CD4-positive, alpha-beta T cell (primary cell): ENCODE measurements at regions not wholly inside any gene's neighbourhood (a gene's known extent, or its start where the extent isn't known, plus 50 kb on each side); places are given as distances from the start of the nearest gene placed in this dataset.
A peak's percentile ranks its signal among the peaks of the same experiment; 100 is the strongest.
"Not testable (repeated sequence)": the region's sequence is repeated elsewhere in the genome, so short reads cannot be mapped to it uniquely, and the experiment has no call there.

Experiments
- ATAC-seq: fragments of 200-7000 bp; cut with Tn5 transposase; one replicate; pipeline ENCODE4 v1.10.0; 2022; ENCODE audit warnings: mild to moderate bottlenecking; ENCODE audit not compliant: poor library complexity
- CTCF ChIA-PET: fragments of 350-600 bp; sonication (Branson Sonifier 250); formaldehyde crosslinking; loops from one replicate; lab custom pipeline; 2021; ENCODE audit warnings: antibody characterized with exemption, inconsistent platforms; lab: Charles Lee
- POLR2A ChIA-PET: fragments of 350-600 bp; sonication (Branson Sonifier 250); formaldehyde crosslinking; loops from one replicate; lab custom pipeline; 2021; ENCODE audit warnings: antibody characterized with exemption, inconsistent platforms; lab: Charles Lee
- DNase-seq, 14 experiments: peaks; one replicate each; pipeline ENCODE4 v3.0.0-alpha.2; 2013 to 2020; ENCODE audit warnings: mixed read lengths in 2 of 14
- H3K27ac ChIP-seq, 2 donors: one replicate each; pipeline versions ENCODE4 v1.5.1 to v1.7.0; 2013; ENCODE audit warnings: low read length in 2 of 2, low read depth in 1 of 2, mild to moderate bottlenecking in 1 of 2
- H3K27me3 ChIP-seq, 2 experiments: 1 replicate in 1 of 2; 2 replicates in 1 of 2; pipeline versions ENCODE4 v1.6.1 to v1.7.0; 2013; ENCODE audit warnings: low read length in 2 of 2, control low read depth in 1 of 2, mild to moderate bottlenecking in 1 of 2, moderate library complexity in 1 of 2; ENCODE audit not compliant: insufficient read depth in 2 of 2, control insufficient read depth in 1 of 2
- H3K36me3 ChIP-seq: one replicate; pipeline ENCODE4 v1.6.1; 2013; ENCODE audit warnings: low read length, control low read depth; ENCODE audit not compliant: insufficient read depth
- H3K4me1 ChIP-seq: one replicate; pipeline ENCODE4 v1.6.1; 2013; ENCODE audit warnings: low read length, control low read depth; ENCODE audit not compliant: insufficient read depth
- H3K4me3 ChIP-seq: one replicate; pipeline ENCODE4 v1.5.1; 2013; ENCODE audit warnings: mild to moderate bottlenecking, low read length, moderate library complexity
- H3K9me3 ChIP-seq, 2 experiments: 1 replicate in 1 of 2; 2 replicates in 1 of 2; pipeline versions ENCODE4 v1.6.1 to v1.7.0; 2013; ENCODE audit warnings: low read length in 2 of 2, mild to moderate bottlenecking in 2 of 2, control low read depth in 1 of 2, moderate library complexity in 1 of 2; ENCODE audit not compliant: control insufficient read depth in 1 of 2, insufficient read depth in 1 of 2
- H3K27ac Mint-ChIP-seq: one replicate; pipeline ENCODE4 v1.8.0; 2020; ENCODE audit warnings: mixed read lengths
- H3K27me3 Mint-ChIP-seq: one replicate; pipeline ENCODE4 v1.8.0; 2021; ENCODE audit warnings: mixed read lengths
- H3K36me3 Mint-ChIP-seq: one replicate; pipeline ENCODE4 v1.8.0; 2021; ENCODE audit warnings: low read depth, mixed read lengths
- H3K4me1 Mint-ChIP-seq: one replicate; pipeline ENCODE4 v1.8.0; 2021; ENCODE audit warnings: low read depth, mixed read lengths
- H3K4me3 Mint-ChIP-seq: one replicate; pipeline ENCODE4 v1.8.0; 2020; ENCODE audit warnings: mild to moderate bottlenecking, mixed read lengths
- H3K9me3 Mint-ChIP-seq: one replicate; pipeline ENCODE4 v1.8.0; 2020; ENCODE audit warnings: mixed read lengths
- intact Hi-C, 2 experiments: fragments of 100-400 bp; cut with DNase I in 1 of 2; cut with micrococcal nuclease in 1 of 2; formaldehyde crosslinking; loops; one replicate each; pipeline versions ENCODE4 v1.15.1 to v1.9.0; 2023 to 2025; cut with DNase I, micrococcal nuclease

- H3K9me3 ChIP-seq, H3K36me3 ChIP-seq, H3K27ac Mint-ChIP-seq, H3K4me3 Mint-ChIP-seq, POLR2A ChIA-PET, H3K27me3 ChIP-seq, CTCF ChIA-PET, intact Hi-C loops, H3K36me3 Mint-ChIP-seq, H3K9me3 Mint-ChIP-seq, H3K27me3 Mint-ChIP-seq, H3K4me1 Mint-ChIP-seq, H3K4me1 ChIP-seq, H3K4me3 ChIP-seq, H3K27ac ChIP-seq, DNase-seq: not testable (repeated sequence)
- peak; percentile 46 for ATAC-seq
Measured at GRCh38 chr2:87325042-87325910, 303.6 kb upstream of the PLGLB1 start.

- H3K9me3 ChIP-seq, intact Hi-C loops, CTCF ChIA-PET, H3K9me3 Mint-ChIP-seq, H3K27ac ChIP-seq, H3K4me3 ChIP-seq, H3K27me3 Mint-ChIP-seq, H3K27ac Mint-ChIP-seq, H3K36me3 Mint-ChIP-seq, POLR2A ChIA-PET, H3K4me1 ChIP-seq, DNase-seq, ATAC-seq, H3K27me3 ChIP-seq, H3K36me3 ChIP-seq, H3K4me3 Mint-ChIP-seq, H3K4me1 Mint-ChIP-seq: not testable (repeated sequence)
Measured at GRCh38 chr2:87325911-87326294, 304.3 kb upstream of the PLGLB1 start.

GRCh38 chr2:87326754-87327153 lies 305.1 kb upstream of the PLGLB1 start:
- ATAC-seq, intact Hi-C loops, H3K4me1 Mint-ChIP-seq, H3K27me3 ChIP-seq, H3K27ac Mint-ChIP-seq, H3K27me3 Mint-ChIP-seq, H3K9me3 Mint-ChIP-seq, POLR2A ChIA-PET, H3K27ac ChIP-seq, DNase-seq, H3K36me3 Mint-ChIP-seq, H3K4me3 ChIP-seq, H3K4me1 ChIP-seq, H3K4me3 Mint-ChIP-seq, CTCF ChIA-PET, H3K36me3 ChIP-seq, H3K9me3 ChIP-seq: not testable (repeated sequence)

- CTCF ChIA-PET, H3K36me3 Mint-ChIP-seq, H3K9me3 ChIP-seq, H3K27ac ChIP-seq, H3K4me1 Mint-ChIP-seq, POLR2A ChIA-PET, H3K4me3 ChIP-seq, ATAC-seq, H3K36me3 ChIP-seq, H3K27me3 ChIP-seq, H3K27me3 Mint-ChIP-seq, H3K4me1 ChIP-seq, H3K9me3 Mint-ChIP-seq, H3K27ac Mint-ChIP-seq, H3K4me3 Mint-ChIP-seq, intact Hi-C loops, DNase-seq: not testable (repeated sequence)
Measured at GRCh38 chr2:87327648-87328371, 306.2 kb upstream of the PLGLB1 start.

- H3K4me3 Mint-ChIP-seq, H3K27me3 Mint-ChIP-seq, H3K4me1 ChIP-seq, H3K4me3 ChIP-seq, H3K36me3 ChIP-seq, H3K36me3 Mint-ChIP-seq, H3K9me3 ChIP-seq, H3K27ac ChIP-seq, H3K27ac Mint-ChIP-seq, DNase-seq, intact Hi-C loops, ATAC-seq, H3K4me1 Mint-ChIP-seq, CTCF ChIA-PET, POLR2A ChIA-PET, H3K9me3 Mint-ChIP-seq, H3K27me3 ChIP-seq: not testable (repeated sequence)
Measured at GRCh38 chr2:87329529-87329928, 307.9 kb upstream of the PLGLB1 start.

GRCh38 chr2:87330486-87330885 lies 308.8 kb upstream of the PLGLB1 start:
- H3K36me3 ChIP-seq, H3K4me3 ChIP-seq, H3K9me3 Mint-ChIP-seq, DNase-seq, POLR2A ChIA-PET, H3K4me3 Mint-ChIP-seq, H3K27me3 Mint-ChIP-seq, CTCF ChIA-PET, H3K27ac ChIP-seq, H3K4me1 ChIP-seq, H3K4me1 Mint-ChIP-seq, H3K9me3 ChIP-seq, H3K36me3 Mint-ChIP-seq, H3K27ac Mint-ChIP-seq, H3K27me3 ChIP-seq, intact Hi-C loops: not testable (repeated sequence)
- ATAC-seq = peak; percentile 74
